K562 (cell line): ENCODE measurements at regions not wholly inside any gene's neighbourhood (a gene's known extent, or its start where the extent isn't known, plus 50 kb on each side); places are given as distances from the start of the nearest gene placed in this dataset.

ENCODE experiments used
- ATAC-seq: fragments of 200-7000 bp; cut with Tn5 transposase; 3 replicates; pipeline ENCODE4 v1.9.1; 2020; ENCODE audit warnings: moderate library complexity
- BruUV-seq: library from RNA; stranded (reverse); fragments of 400-500 nt; replicated peaks from 2 replicates; lab custom pipeline; 2021; lab: Mats Ljungman, UMichigan
- CTCF ChIA-PET: fragments of 300-600 bp; formaldehyde crosslinking; extraction: SDS; loops from one replicate; lab custom pipeline; 2021; ENCODE audit warnings: low intra/inter-chr PET ratio; lab: Yijun Ruan, JAX
- POLR2A ChIA-PET: fragments of 300-600, 350-650 bp; sonication (Branson Sonifier 250); formaldehyde crosslinking; extraction: SDS; loops from one replicate; lab custom pipeline; 2021; ENCODE audit warnings: antibody characterized with exemption, inconsistent platforms; lab: Yijun Ruan, JAX
- DNase-seq, 4 experiments: peaks; one replicate each; pipeline versions ENCODE4 v3.0.0 to v3.0.0-alpha.2; 2011 to 2018; ENCODE audit warnings: low spot score in 3 of 4, mixed read lengths in 3 of 4; ENCODE audit errors: extremely low read depth in 1 of 4
- FAIRE-seq: peaks from 2 replicates; lab custom pipeline; 2011; peaks lifted over from hg19 to GRCh38; lab: Jason Lieb, UNC
- H2AFZ ChIP-seq: 2 replicates; pipeline ENCODE4 v1.6.0; 2011; ENCODE audit warnings: low read depth, low read length, control low read depth, inconsistent platforms
- H3K27ac ChIP-seq: fragments of 200-600 bp; 3 replicates; pipeline ENCODE4 v1.8.0; 2011; ENCODE audit warnings: low read depth, mild to moderate bottlenecking, control low read depth, inconsistent platforms, low read length, moderate library complexity, mixed read lengths; ENCODE audit errors: extremely low read depth
- H3K27me3 ChIP-seq, 2 experiments: fragments of 300-600 bp in 1 of 2; 2 replicates in 1 of 2; 3 replicates in 1 of 2; pipeline versions ENCODE4 v1.6.0 to v1.8.0; 2011; ENCODE audit warnings: inconsistent platforms in 2 of 2, low read length in 2 of 2, mild to moderate bottlenecking in 1 of 2, mixed read lengths in 1 of 2, moderate library complexity in 1 of 2; ENCODE audit not compliant: control insufficient read depth in 2 of 2, insufficient read depth in 2 of 2
- H3K36me3 ChIP-seq: fragments of 300-600 bp; 3 replicates; pipeline ENCODE4 v1.8.0; 2011; ENCODE audit warnings: mild to moderate bottlenecking, low read length, inconsistent platforms; ENCODE audit not compliant: control insufficient read depth, insufficient read depth
- H3K4me1 ChIP-seq, 2 experiments: fragments of 200-600 bp in 1 of 2; replicated peaks in 1 of 2; 2 replicates in 1 of 2; 3 replicates in 1 of 2; pipeline versions ENCODE4 v1.5.1 to v1.8.0; 2011; ENCODE audit warnings: inconsistent platforms in 2 of 2, low read length in 2 of 2, mild to moderate bottlenecking in 1 of 2, mixed read lengths in 1 of 2, moderate library complexity in 1 of 2; ENCODE audit not compliant: control insufficient read depth in 2 of 2, insufficient read depth in 2 of 2
- H3K4me2 ChIP-seq: 2 replicates; pipeline ENCODE4 v1.6.1; 2011; ENCODE audit warnings: low read length, control low read depth, inconsistent platforms, mixed read lengths; ENCODE audit not compliant: insufficient read depth
- H3K4me3 ChIP-seq: fragments of 200-600 bp; sonication (generic), shearing (Covaris generic); 2 replicates; pipeline ENCODE4 v1.5.1; 2016; ENCODE audit warnings: control low read depth, inconsistent platforms
- H3K79me2 ChIP-seq: fragments of 200-600 bp; 3 replicates; pipeline ENCODE4 v1.8.0; 2011; ENCODE audit warnings: low read length, inconsistent platforms; ENCODE audit not compliant: control insufficient read depth, insufficient read depth
- H3K9ac ChIP-seq, 2 experiments: 2 replicates each; pipeline versions ENCODE4 v1.6.0 to v1.6.1; 2011; ENCODE audit warnings: low read depth in 2 of 2, low read length in 2 of 2, control low read depth in 1 of 2, inconsistent platforms in 1 of 2, mild to moderate bottlenecking in 1 of 2, mixed read lengths in 1 of 2; ENCODE audit not compliant: insufficient read depth in 1 of 2
- H3K9me1 ChIP-seq: one replicate; pipeline ENCODE4 v1.6.0; 2011; ENCODE audit warnings: inconsistent platforms, mild to moderate bottlenecking, low read length, moderate library complexity; ENCODE audit not compliant: control insufficient read depth, insufficient read depth
- H3K9me3 ChIP-seq: replicated peaks from 2 replicates; pipeline ENCODE4 v1.5.1; 2011; ENCODE audit warnings: low read depth, low read length, inconsistent platforms; ENCODE audit not compliant: control insufficient read depth, insufficient read depth
- H4K20me1 ChIP-seq: replicated peaks from 2 replicates; pipeline ENCODE4 v1.6.1; 2011; ENCODE audit warnings: low read length, inconsistent platforms, mixed read lengths; ENCODE audit not compliant: control insufficient read depth, insufficient read depth
- IRF2 ChIP-seq: sonication (generic); formaldehyde crosslinking; IDR thresholded peaks from 2 replicates; pipeline ENCODE4 v1.8.1; 2022; ENCODE audit warnings: mild to moderate bottlenecking, missing genetic modification reagents
- RAD21 ChIP-seq, 2 experiments: fragments of 250-450 bp in 1 of 2; fragments of 450-650 bp in 1 of 2; sonication (Bioruptor Pico) in 1 of 2; formaldehyde crosslinking in 1 of 2; IDR thresholded peaks in 1 of 2; conservative IDR thresholded peaks in 1 of 2; 2 replicates each; pipeline versions ENCODE4 v1.4.0 to v1.8.0; 2020 to 2022; ENCODE audit warnings: mild to moderate bottlenecking in 2 of 2, moderate library complexity in 1 of 2
- SUPT5H ChIP-seq: fragments of 450-650 bp; IDR thresholded peaks from 2 replicates; pipeline ENCODE4 v1.6.1; 2016
- WGBS: fragments of 100-300 bp; shearing (Covaris generic); methylation state at CpG from one replicate; pipeline ENCODE4 v1.1.6; 2016; ENCODE audit warnings: low coverage, mixed read lengths; ENCODE audit not compliant: insufficient coverage; ENCODE audit errors: missing lambda C conversion rate; 5-methylcytosine and 5-hydroxymethylcytosine counted together
- in situ Hi-C: fragments of 300-500 bp; cut with MboI; formaldehyde crosslinking; loops from 4 replicates; pipeline ENCODE4 v1.15.0; 2018; ENCODE audit warnings: inconsistent platforms, mixed read lengths
- intact Hi-C: fragments of 100-400 bp; cut with micrococcal nuclease; formaldehyde crosslinking; loops from 2 replicates; pipeline ENCODE4 v1.14.2; 2022

DNA sequence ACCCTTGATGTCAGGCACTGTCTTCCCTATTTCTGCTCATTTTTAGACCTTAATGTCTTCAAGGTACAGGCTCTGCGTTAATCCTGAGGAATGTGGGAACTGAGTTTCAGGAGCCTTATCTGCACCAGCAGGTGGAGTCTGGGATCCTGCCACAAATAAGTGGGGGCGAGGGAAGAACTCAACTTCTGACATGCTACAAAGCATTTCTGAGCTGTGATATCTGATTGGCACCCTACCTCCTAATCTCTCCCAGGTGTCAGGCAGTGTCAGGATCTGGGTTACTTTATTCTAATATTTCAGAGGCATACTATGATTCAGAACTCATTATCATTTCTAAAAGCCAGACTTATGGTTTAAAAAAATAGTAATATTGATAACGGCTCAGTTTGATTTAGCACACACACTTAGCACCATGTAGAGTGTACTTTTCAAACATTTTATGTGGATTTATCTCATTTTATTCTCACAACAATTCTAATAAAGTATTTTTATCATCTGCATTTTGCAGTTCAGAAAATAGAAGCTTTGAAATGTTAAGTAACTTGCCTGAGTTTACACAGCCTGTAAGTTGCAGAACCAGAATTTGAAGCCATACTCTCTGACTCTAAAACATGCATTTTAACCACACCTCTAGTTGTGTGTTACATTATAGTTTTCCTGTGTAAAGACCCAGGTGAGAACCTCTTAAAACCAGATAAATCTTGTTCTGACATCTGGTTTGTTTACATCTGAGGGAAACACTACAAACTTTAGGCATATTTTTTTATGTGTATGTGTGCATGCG lies 358.6 kb downstream of the TDRD3 start:
- Histone ChIP-seq H3K9me1 (no peaks in the 10 kb centered on the region), H2AFZ (no peak overlapping the region), H3K9ac (no peak overlapping the region), H3K79me2 (no peaks in the 10 kb centered on the region), H3K36me3 (no peaks in the 10 kb centered on the region), H3K4me3 (no peak overlapping the region), H3K27me3 (no peaks in the 10 kb centered on the region), H4K20me1 (no peaks in the 10 kb centered on the region), H3K4me1 (no peaks in the 10 kb centered on the region), H3K27ac (no peak overlapping the region), H3K4me2 (no peak overlapping the region), H3K9me3 (no peaks in the 10 kb centered on the region)
- intact Hi-C loops (no loop called here), in situ Hi-C loops (no loop called here)
- WGBS, result 0% methylated on average over 3 of the region's 4 CpGs
- DNase-seq (no peak), ATAC-seq (no peak), FAIRE-seq (no peak)
- ChIA-PET POLR2A (no interaction called here), CTCF (no interaction called here)
- TF ChIP-seq RAD21 (CRISPR knock-in tag; conservative IDR thresholded peaks at IDR 0.05 in 1 of 2, IDR thresholded peaks at IDR 0.05 in 1 of 2) (0 out of 4 replicates have a peak, but pooled peaks of 1 of the 2 experiments have one; percentile 10), SUPT5H (no peak), IRF2 (CRISPR knock-in tag) (no peak)
- BruUV-seq, result no TSS peak
